A549 (cell line): ENCODE measurements at regions not wholly inside any gene's neighbourhood (a gene's known extent, or its start where the extent isn't known, plus 50 kb on each side); places are given as distances from the start of the nearest gene placed in this dataset.

Experiments used
- ATAC-seq, 2 experiments: fragments of 200-7000 bp in 1 of 2; fragments of >200 bp in 1 of 2; cut with Nextera tagmentation in 1 of 2; cut with Tn5 transposase in 1 of 2; 3 replicates each; pipeline versions ENCODE4 v1.8.0 to v1.9.1; 2018 to 2020; ENCODE audit warnings: mild to moderate bottlenecking in 1 of 2, moderate library complexity in 1 of 2
- CTCF ChIA-PET: fragments of 300-600 bp; sonication (Branson Sonifier 250); formaldehyde crosslinking; extraction: SDS; loops from one replicate; lab custom pipeline; 2021; ENCODE audit warnings: antibody characterized with exemption, inconsistent platforms; lab: Yijun Ruan, JAX
- POLR2A ChIA-PET: fragments of 350-600 bp; formaldehyde crosslinking; extraction: SDS; loops from one replicate; lab custom pipeline; 2021; ENCODE audit warnings: antibody characterized with exemption, inconsistent platforms; lab: Yijun Ruan, JAX
- DNase-seq, 2 experiments: peaks; one replicate each; pipeline versions ENCODE4 v3.0.0 to v3.0.0-alpha.2; 2011 to 2016; ENCODE audit warnings: low read depth in 1 of 2, low spot score in 1 of 2
- FAIRE-seq: peaks from 2 replicates; lab custom pipeline; 2011; peaks lifted over from hg19 to GRCh38; lab: Jason Lieb, UNC
- H3K27ac ChIP-seq, 2 experiments: fragments of >200 bp; sonication (Bioruptor Twin); formaldehyde crosslinking; 3 replicates each; pipeline ENCODE4 v1.5.1; 2016 to 2017
- H3K4me1 ChIP-seq: fragments of >200 bp; sonication (Bioruptor Twin); formaldehyde crosslinking; 3 replicates; pipeline ENCODE4 v1.6.1; 2016
- H3K4me2 ChIP-seq: fragments of >200 bp; sonication (Bioruptor Twin); formaldehyde crosslinking; 3 replicates; pipeline ENCODE4 v1.6.1; 2016
- H3K4me3 ChIP-seq: fragments of >200 bp; sonication (Bioruptor Twin); formaldehyde crosslinking; 3 replicates; pipeline ENCODE4 v1.5.1; 2016
- H3K9me3 ChIP-seq: fragments of >200 bp; sonication (Bioruptor Twin); formaldehyde crosslinking; 3 replicates; pipeline ENCODE4 v1.6.1; 2016
- BHLHE40 ChIP-seq: IDR thresholded peaks from 2 replicates; pipeline ENCODE4 v1.6.1; 2012; ENCODE audit warnings: low read depth, low read length, inconsistent platforms
- CTCF ChIP-seq: fragments of >200 bp; sonication (Bioruptor Twin); formaldehyde crosslinking; IDR thresholded peaks from 3 replicates; pipeline ENCODE4 v1.5.1; 2016
- FOSL2 ChIP-seq, 2 experiments: fragments of 450-650 bp in 1 of 2; fragments of >200 bp in 1 of 2; sonication (Bioruptor Twin) in 1 of 2; formaldehyde crosslinking; IDR thresholded peaks; 2 replicates each; pipeline versions ENCODE4 v1.5.0 to v1.6.1; 2016 to 2020; ENCODE audit warnings: mild to moderate bottlenecking in 1 of 2, moderate library complexity in 1 of 2
- HES2 ChIP-seq: fragments of >200 bp; sonication (Bioruptor Twin); formaldehyde crosslinking; IDR thresholded peaks from 2 replicates; pipeline ENCODE4 v1.6.1; 2016
- HEYL ChIP-seq: fragments of 250-450 bp; sonication (Bioruptor Pico); IDR thresholded peaks from 2 replicates; pipeline ENCODE4 v1.8.0; 2021; ENCODE audit warnings: mild to moderate bottlenecking, moderate library complexity
- JUN ChIP-seq, 2 experiments: fragments of >200 bp; sonication (Bioruptor Twin); formaldehyde crosslinking; IDR thresholded peaks; 2 replicates in 1 of 2; 3 replicates in 1 of 2; pipeline ENCODE4 v1.6.1; 2016 to 2017
- JUNB ChIP-seq: fragments of >200 bp; sonication (Bioruptor Twin); formaldehyde crosslinking; IDR thresholded peaks from 2 replicates; pipeline ENCODE4 v1.6.1; 2016
- KDM1A ChIP-seq: fragments of 200-600 bp; sonication (generic); IDR thresholded peaks from 2 replicates; pipeline ENCODE4 v1.6.1; 2016; ENCODE audit warnings: low read depth, mild to moderate bottlenecking
- MAX ChIP-seq: IDR thresholded peaks from 2 replicates; pipeline ENCODE4 v1.6.1; 2012
- POLR2A ChIP-seq: IDR thresholded peaks from 2 replicates; pipeline ENCODE4 v1.6.1; 2012; ENCODE audit warnings: mild to moderate bottlenecking, low read length
- POLR2AphosphoS2 ChIP-seq: conservative IDR thresholded peaks from 2 replicates; pipeline ENCODE4 v1.6.1; 2012; ENCODE audit warnings: low read length, improper control_type of control experiment, inconsistent platforms
- RARB ChIP-seq: fragments of 250-450 bp; sonication (Bioruptor Pico); IDR thresholded peaks from 2 replicates; pipeline ENCODE4 v1.8.0; 2021; ENCODE audit warnings: mild to moderate bottlenecking, moderate library complexity
- RCOR1 ChIP-seq: fragments of 150-350 bp; IDR thresholded peaks from 2 replicates; pipeline ENCODE4 v1.6.1; 2014; ENCODE audit warnings: antibody characterized with exemption, low read length, low read depth
- REST ChIP-seq: fragments of 200-600 bp; sonication (generic); IDR thresholded peaks from 2 replicates; pipeline ENCODE4 v1.6.1; 2016; ENCODE audit warnings: antibody characterized with exemption, mild to moderate bottlenecking, moderate library complexity
- USF2 ChIP-seq: fragments of 450-650 bp; IDR thresholded peaks from 2 replicates; pipeline ENCODE4 v1.6.1; 2014; ENCODE audit warnings: antibody characterized with exemption
- ZSCAN20 ChIP-seq: fragments of 250-450 bp; sonication (Bioruptor Pico); IDR thresholded peaks from 2 replicates; pipeline ENCODE4 v1.8.0; 2022; ENCODE audit warnings: mild to moderate bottlenecking, moderate library complexity
- WGBS: methylation state at CpG from one replicate; pipeline ENCODE4 v1.1.6; 2017; ENCODE audit errors: missing lambda C conversion rate; 5-methylcytosine and 5-hydroxymethylcytosine counted together

- no peak for TF ChIP-seq HEYL (CRISPR knock-in tag)
These were observed 185.8 kb upstream of the GLI2 start (continued) for GRCh38 chr2:120549841-120550240.

- Histone ChIP-seq H3K4me3 (no peak overlapping the region), H3K27ac (no peak overlapping the region), H3K9me3 (no peaks in the 10 kb centered on the region), H3K4me2 (no peak overlapping the region), H3K4me1 (peaks cover 5% of the 10 kb centered on the region)
- ATAC-seq (no peak), DNase-seq (no peak), FAIRE-seq (no peak)
- ChIA-PET POLR2A (no interaction called here), CTCF (interaction anchor here (1.4 to 8.7 kb wide), 4 partner anchors 13 to 237 kb away, joined by 5 to 101 read pairs (median 12); partner anchors contain the start of gene INHBB)
- WGBS, result 69% methylated on average over 4 of the region's 4 CpGs
- no peak for TF ChIP-seq POLR2A
- no peak for TF ChIP-seq JUN (IDR thresholded peaks at IDR 0.05)
- no peak for TF ChIP-seq MAX
These were observed 185.4 kb upstream of the GLI2 start for GRCh38 chr2:120550282-120550681.

- ChIA-PET POLR2A (no interaction called here), CTCF (interaction anchor here (1.4 to 8.7 kb wide), 6 partner anchors 9 to 238 kb away, joined by 5 to 101 read pairs (median 6); partner anchors contain the start of gene INHBB)
- ATAC-seq, result no peak
- no peak overlapping the region for H3K4me2 ChIP-seq
- WGBS, result 27% methylated on average over 2 of the region's 2 CpGs
- DNase-seq, result no peak
- no peak overlapping the region for H3K4me3 ChIP-seq
- peaks cover 5% of the 10 kb centered on the region for H3K4me1 ChIP-seq
- H3K9me3 ChIP-seq, result no peaks in the 10 kb centered on the region
- no peak overlapping the region for H3K27ac ChIP-seq
- no peak for FAIRE-seq
- TF ChIP-seq HES2 (no peak), RARB (no peak), POLR2AphosphoS2 (no peak), CTCF (no peak), KDM1A (no peak), BHLHE40 (no peak), ZSCAN20 (CRISPR knock-in tag) (no peak), REST (no peak), JUNB (no peak), RCOR1 (no peak), FOSL2 (IDR thresholded peaks at IDR 0.05) (no peak), FOSL2 (CRISPR knock-in tag; IDR thresholded peaks at IDR 0.05) (no peak), USF2 (no peak)
These were observed 184.7 kb upstream of the GLI2 start for GRCh38 chr2:120550893-120551446.
